ENCODE measurements at regions not wholly inside any gene's neighbourhood (a gene's known extent, or its start where the extent isn't known, plus 50 kb on each side); places are given as distances from the start of the nearest gene placed in this dataset.

DNA sequence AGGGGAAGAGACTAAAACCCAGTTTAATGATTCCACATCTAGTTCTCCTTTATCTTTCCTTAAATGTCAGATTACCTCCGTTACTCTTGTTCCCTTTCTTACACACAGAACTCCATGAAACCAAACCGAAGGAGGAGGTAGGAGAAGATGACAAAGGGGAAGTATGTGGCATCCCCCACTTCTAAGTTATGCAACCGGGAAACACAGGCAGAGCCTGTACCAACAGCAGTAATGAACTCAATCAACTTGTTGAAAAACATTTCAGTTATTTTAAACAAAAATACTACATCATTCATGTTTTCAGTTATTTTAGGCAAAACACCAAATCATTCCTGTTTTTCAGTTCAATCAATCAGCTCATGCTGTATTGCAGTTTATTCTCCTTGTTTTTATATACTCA lies 101.8 kb downstream of the PCSK1 start:
- Histone ChIP-seq H3K27me3 (replicated peaks; ENCODE audit: insufficient read depth) (no peaks in the 10 kb centered on the region), H3K4me3 (no peak overlapping the region), H3K9me3 (no peaks in the 10 kb centered on the region), H3K36me3 (no peaks in the 10 kb centered on the region), H3K4me1 (ENCODE audit: control insufficient read depth in 1 of 2, low read depth in 2 of 2) (peaks cover 28 to 54% of the 10 kb centered on the region in 2 donors), H3K27ac (no peak overlapping the region)
- TF ChIP-seq CTCF (IDR thresholded peaks at IDR 0.05), result no peak
- ATAC-seq (ENCODE audit: insufficient number of reproducible peaks, low FRiP score, low read depth), result no peak
- no peak for DNase-seq (ENCODE audit: low spot score)

GRCh38 chr5:96330530-96331140 lies 102.4 kb downstream of the PCSK1 start:
- H3K27me3 ChIP-seq (replicated peaks; ENCODE audit: insufficient read depth), result no peaks in the 10 kb centered on the region
- H3K27ac ChIP-seq, result no peak overlapping the region
- H3K36me3 ChIP-seq, result no peaks in the 10 kb centered on the region
- no peak for TF ChIP-seq CTCF (IDR thresholded peaks at IDR 0.05)
- DNase-seq (ENCODE audit: low spot score) (no peak), ATAC-seq (ENCODE audit: insufficient number of reproducible peaks, low FRiP score, low read depth) (no peak)
- H3K4me1 ChIP-seq (ENCODE audit: control insufficient read depth in 1 of 2, low read depth in 2 of 2), result peaks cover 23 to 48% of the 10 kb centered on the region in 2 donors
- no peaks in the 10 kb centered on the region for H3K9me3 ChIP-seq
- H3K4me3 ChIP-seq, result no peak overlapping the region

DNA sequence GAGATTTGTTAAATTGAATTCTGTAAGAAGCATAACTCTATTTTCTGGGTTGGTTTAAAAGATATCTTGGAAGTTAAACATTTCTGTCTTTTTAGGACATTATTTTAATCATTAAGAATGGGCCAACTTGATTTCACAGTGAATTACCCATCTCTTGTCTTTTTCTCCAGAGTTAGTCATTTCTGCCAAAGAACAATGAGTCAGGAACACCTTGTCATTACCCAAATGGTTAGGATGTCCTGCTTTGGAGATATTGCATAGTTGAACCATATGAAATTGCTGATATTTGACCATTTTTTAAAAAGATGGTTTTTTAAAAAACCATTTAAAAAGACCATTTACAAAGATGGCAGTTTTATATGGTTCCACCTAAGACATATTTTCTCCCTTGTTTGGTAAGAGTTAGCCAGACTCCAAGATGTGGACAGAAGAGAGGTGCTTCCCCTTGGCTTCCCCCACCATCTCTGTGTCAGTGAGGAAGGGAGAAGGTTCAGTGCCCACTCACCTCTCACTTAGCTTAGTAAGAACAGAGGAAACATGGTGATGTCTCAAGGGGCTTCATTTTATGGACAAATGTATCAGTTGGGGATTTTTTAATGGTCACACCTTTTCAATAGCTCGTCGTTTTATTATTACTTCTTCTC lies 103.0 kb downstream of the PCSK1 start:
- no peaks in the 10 kb centered on the region for H3K9me3 ChIP-seq
- H3K36me3 ChIP-seq, result no peaks in the 10 kb centered on the region
- no peak overlapping the region for H3K4me3 ChIP-seq
- no peaks in the 10 kb centered on the region for H3K27me3 ChIP-seq (replicated peaks; ENCODE audit: insufficient read depth)
- ATAC-seq (ENCODE audit: insufficient number of reproducible peaks, low FRiP score, low read depth) (no peak), DNase-seq (ENCODE audit: low spot score) (no peak)
- peaks cover 23 to 45% of the 10 kb centered on the region in 2 donors for H3K4me1 ChIP-seq (ENCODE audit: control insufficient read depth in 1 of 2, low read depth in 2 of 2)
- H3K27ac ChIP-seq, result no peak overlapping the region
- TF ChIP-seq CTCF (IDR thresholded peaks at IDR 0.05), result no peak

GRCh38 chr5:96329289-96329688 lies 103.8 kb downstream of the PCSK1 start:
- H3K27ac ChIP-seq, result peak overlapping the region in 1 of 2 donors; percentile 13
- H3K9me3 ChIP-seq, result no peaks in the 10 kb centered on the region
- H3K4me3 ChIP-seq, result no peak overlapping the region
- TF ChIP-seq CTCF (IDR thresholded peaks at IDR 0.05), result no peak
- peaks cover 23 to 45% of the 10 kb centered on the region in 2 donors for H3K4me1 ChIP-seq (ENCODE audit: control insufficient read depth in 1 of 2, low read depth in 2 of 2)
- DNase-seq (ENCODE audit: low spot score) (no peak), ATAC-seq (ENCODE audit: insufficient number of reproducible peaks, low FRiP score, low read depth) (no peak)
- H3K27me3 ChIP-seq (replicated peaks; ENCODE audit: insufficient read depth), result no peaks in the 10 kb centered on the region
- H3K36me3 ChIP-seq, result no peaks in the 10 kb centered on the region

- H3K4me1 ChIP-seq (ENCODE audit: control insufficient read depth in 1 of 2, low read depth in 2 of 2), result peaks cover 19 to 36% of the 10 kb centered on the region in 2 donors
- no peaks in the 10 kb centered on the region for H3K27me3 ChIP-seq (replicated peaks; ENCODE audit: insufficient read depth)
- DNase-seq (ENCODE audit: low spot score) (no peak), ATAC-seq (ENCODE audit: insufficient number of reproducible peaks, low FRiP score, low read depth) (no peak)
- no peak overlapping the region for H3K4me3 ChIP-seq
- H3K9me3 ChIP-seq, result no peaks in the 10 kb centered on the region
- H3K36me3 ChIP-seq, result no peaks in the 10 kb centered on the region
- no peak overlapping the region for H3K27ac ChIP-seq
- no peak for TF ChIP-seq CTCF (IDR thresholded peaks at IDR 0.05)
These were observed 105.3 kb downstream of the PCSK1 start for GRCh38 chr5:96327722-96328121.

All from thoracic aorta (tissue), 2 donors.